Activated B cell treated with CpG ODN at 0.5 μM for 24 hours (primary cell): ENCODE measurements at regions not wholly inside any gene's neighbourhood (a gene's known extent, or its start where the extent isn't known, plus 50 kb on each side); places are given as distances from the start of the nearest gene placed in this dataset.

Source experiments
- ATAC-seq: fragments of 200-7000 bp; cut with Tn5 transposase; one replicate; pipeline ENCODE4 v1.10.0; 2021; ENCODE audit warnings: low read depth, mild to moderate bottlenecking, moderate library complexity
- CTCF ChIA-PET: fragments of 350-600 bp; sonication (Branson Sonifier 250); formaldehyde crosslinking; loops from one replicate; lab custom pipeline; 2021; ENCODE audit warnings: antibody characterized with exemption; lab: Charles Lee
- POLR2A ChIA-PET: fragments of 350-600 bp; sonication (Branson Sonifier 250); formaldehyde crosslinking; loops from one replicate; lab custom pipeline; 2021; ENCODE audit warnings: antibody characterized with exemption; lab: Charles Lee
- DNase-seq: peaks from one replicate; pipeline ENCODE4 v3.0.0; 2022
- H3K27ac Mint-ChIP-seq: one replicate; pipeline ENCODE4 v1.8.0; 2020; ENCODE audit warnings: mixed read lengths
- H3K27me3 Mint-ChIP-seq: one replicate; pipeline ENCODE4 v1.8.0; 2021; ENCODE audit warnings: mixed read lengths
- H3K36me3 Mint-ChIP-seq: one replicate; pipeline ENCODE4 v1.8.0; 2021; ENCODE audit warnings: low read depth, mixed read lengths
- H3K4me1 Mint-ChIP-seq: one replicate; pipeline ENCODE4 v1.8.0; 2021; ENCODE audit warnings: mixed read lengths
- H3K4me3 Mint-ChIP-seq: one replicate; pipeline ENCODE4 v1.8.0; 2020; ENCODE audit warnings: mild to moderate bottlenecking, mixed read lengths
- H3K9me3 Mint-ChIP-seq: one replicate; pipeline ENCODE4 v1.8.0; 2020; ENCODE audit warnings: mixed read lengths
- intact Hi-C: fragments of 100-400 bp; cut with micrococcal nuclease; formaldehyde crosslinking; loops from one replicate; pipeline ENCODE4 v1.15.1; 2024
- TF ChIP-seq, protein P1 (sequence below): fragments of 200-600 bp; IDR thresholded peaks from one replicate; pipeline ENCODE4 v1.8.0; 2022; ENCODE audit warnings: antibody characterized with exemption, mild to moderate bottlenecking

DNA sequence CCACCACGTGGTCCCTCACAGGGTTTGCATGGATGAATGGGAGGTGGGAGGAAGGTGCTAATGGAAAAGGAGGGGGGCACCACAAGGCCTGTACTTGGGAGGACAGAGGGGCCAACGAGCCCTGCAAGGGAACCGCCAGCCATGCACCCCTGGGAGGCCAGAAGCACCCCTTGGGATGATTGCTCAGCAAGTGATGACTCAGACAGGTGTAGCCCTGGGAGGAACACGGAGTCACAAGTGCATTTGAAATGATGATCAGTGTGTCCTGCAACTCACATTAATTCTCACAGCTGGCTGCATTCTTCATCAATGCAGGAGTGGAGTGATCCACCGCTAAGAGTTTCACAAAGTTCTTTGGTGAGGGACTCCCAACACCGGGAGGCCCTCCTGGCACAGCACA, 82.8 kb upstream of the ZNF254 start:
- intact Hi-C loops, result no loop called here
- H3K36me3 Mint-ChIP-seq, result no peaks in the 10 kb centered on the region
- H3K9me3 Mint-ChIP-seq, result peaks cover 2% of the 10 kb centered on the region
- ATAC-seq, result no peak
- TF ChIP-seq, protein P1, sequence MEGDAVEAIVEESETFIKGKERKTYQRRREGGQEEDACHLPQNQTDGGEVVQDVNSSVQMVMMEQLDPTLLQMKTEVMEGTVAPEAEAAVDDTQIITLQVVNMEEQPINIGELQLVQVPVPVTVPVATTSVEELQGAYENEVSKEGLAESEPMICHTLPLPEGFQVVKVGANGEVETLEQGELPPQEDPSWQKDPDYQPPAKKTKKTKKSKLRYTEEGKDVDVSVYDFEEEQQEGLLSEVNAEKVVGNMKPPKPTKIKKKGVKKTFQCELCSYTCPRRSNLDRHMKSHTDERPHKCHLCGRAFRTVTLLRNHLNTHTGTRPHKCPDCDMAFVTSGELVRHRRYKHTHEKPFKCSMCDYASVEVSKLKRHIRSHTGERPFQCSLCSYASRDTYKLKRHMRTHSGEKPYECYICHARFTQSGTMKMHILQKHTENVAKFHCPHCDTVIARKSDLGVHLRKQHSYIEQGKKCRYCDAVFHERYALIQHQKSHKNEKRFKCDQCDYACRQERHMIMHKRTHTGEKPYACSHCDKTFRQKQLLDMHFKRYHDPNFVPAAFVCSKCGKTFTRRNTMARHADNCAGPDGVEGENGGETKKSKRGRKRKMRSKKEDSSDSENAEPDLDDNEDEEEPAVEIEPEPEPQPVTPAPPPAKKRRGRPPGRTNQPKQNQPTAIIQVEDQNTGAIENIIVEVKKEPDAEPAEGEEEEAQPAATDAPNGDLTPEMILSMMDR, result no peak
- H3K4me3 Mint-ChIP-seq, result no peak overlapping the region
- no peak overlapping the region for H3K27ac Mint-ChIP-seq
- ChIA-PET CTCF (no interaction called here), POLR2A (no interaction called here)
- no peaks in the 10 kb centered on the region for H3K27me3 Mint-ChIP-seq
- no peak for DNase-seq
- no peaks in the 10 kb centered on the region for H3K4me1 Mint-ChIP-seq

DNA sequence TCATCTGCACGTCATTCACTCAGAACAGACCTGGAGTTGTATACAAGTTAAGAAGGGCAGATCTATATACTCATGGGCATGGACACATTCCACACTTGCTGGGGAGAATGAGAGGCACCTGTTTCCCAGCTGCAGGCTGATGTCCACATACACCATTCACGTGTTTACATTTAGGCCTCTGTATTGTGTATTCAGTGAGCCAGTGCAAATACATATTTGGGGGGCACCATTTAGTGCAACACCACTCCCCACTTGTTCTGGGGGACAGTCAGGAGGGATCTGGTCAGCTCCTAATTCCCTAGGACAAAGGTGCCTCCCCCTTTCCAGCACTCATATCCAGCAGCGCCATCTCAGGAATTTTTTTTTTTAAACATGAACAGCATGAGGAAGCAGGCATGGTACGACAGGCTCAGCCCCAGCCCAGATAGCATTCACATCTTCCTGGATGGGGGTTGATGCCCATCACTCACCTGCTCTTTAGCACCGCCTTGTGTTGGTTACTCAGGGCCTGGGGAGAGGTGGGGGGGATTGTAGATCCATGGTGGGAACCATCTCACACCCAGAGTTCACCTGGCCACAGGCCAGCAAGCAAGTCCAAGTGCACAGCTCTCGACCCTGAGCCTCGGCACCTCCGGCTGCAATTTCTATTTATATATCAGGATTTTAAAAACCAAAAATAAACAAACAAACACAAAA, 56.9 kb upstream of the ZNF254 start:
- no peak overlapping the region for H3K27ac Mint-ChIP-seq
- intact Hi-C loops, result no loop called here
- ATAC-seq (no peak), DNase-seq (no peak)
- H3K36me3 Mint-ChIP-seq, result peaks cover 6% of the 10 kb centered on the region
- ChIA-PET CTCF (no interaction called here), POLR2A (no interaction called here)
- peaks cover 23% of the 10 kb centered on the region for H3K4me1 Mint-ChIP-seq
- TF ChIP-seq, protein P1, result no peak
- H3K27me3 Mint-ChIP-seq, result no peaks in the 10 kb centered on the region
- no peak overlapping the region for H3K4me3 Mint-ChIP-seq
- no peaks in the 10 kb centered on the region for H3K9me3 Mint-ChIP-seq

DNA sequence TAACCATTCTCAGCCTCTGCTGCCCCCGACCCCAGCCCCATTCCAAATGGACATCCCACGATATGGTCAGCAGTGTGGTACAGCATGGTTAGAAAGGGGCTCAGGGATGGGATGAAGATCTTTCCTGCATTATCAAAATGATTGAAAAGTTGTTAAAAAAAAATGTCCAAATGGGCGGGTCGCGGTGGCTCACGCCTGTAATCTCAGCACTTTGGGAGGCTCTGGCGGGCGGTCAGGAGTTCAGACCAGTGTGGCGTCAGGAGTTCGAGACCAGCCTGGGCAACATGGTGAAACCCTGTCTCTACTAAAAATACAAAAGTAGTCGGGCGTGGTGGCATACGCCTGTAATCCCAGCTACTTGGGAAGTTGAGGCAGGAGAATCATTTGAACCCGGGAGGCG, 54.3 kb upstream of the ZNF254 start:
- H3K9me3 Mint-ChIP-seq, result no peaks in the 10 kb centered on the region
- TF ChIP-seq, protein P1, result no peak
- H3K27me3 Mint-ChIP-seq, result no peaks in the 10 kb centered on the region
- H3K27ac Mint-ChIP-seq, result peak overlapping the region; percentile 97
- intact Hi-C loops, result loop anchor here (1.0 to 2.0 kb wide), 6 partner anchors 55 to 758 kb away; partner anchors contain the start of genes ZNF254, ZNF675, ZNF681 and ZNF726
- DNase-seq (no peak), ATAC-seq (no peak)
- H3K4me1 Mint-ChIP-seq, result peaks cover 42% of the 10 kb centered on the region
- ChIA-PET POLR2A (interaction anchor here (0.6 to 2.4 kb wide), 7 partner anchors 11 to 783 kb away, joined by 3 to 41 read pairs (median 10); partner anchors contain the start of genes ZNF254, ZNF724, ZNF726 and ZNF91), CTCF (no interaction called here)
- H3K36me3 Mint-ChIP-seq, result peaks cover 14% of the 10 kb centered on the region
- peak overlapping the region; percentile 100 for H3K4me3 Mint-ChIP-seq

DNA sequence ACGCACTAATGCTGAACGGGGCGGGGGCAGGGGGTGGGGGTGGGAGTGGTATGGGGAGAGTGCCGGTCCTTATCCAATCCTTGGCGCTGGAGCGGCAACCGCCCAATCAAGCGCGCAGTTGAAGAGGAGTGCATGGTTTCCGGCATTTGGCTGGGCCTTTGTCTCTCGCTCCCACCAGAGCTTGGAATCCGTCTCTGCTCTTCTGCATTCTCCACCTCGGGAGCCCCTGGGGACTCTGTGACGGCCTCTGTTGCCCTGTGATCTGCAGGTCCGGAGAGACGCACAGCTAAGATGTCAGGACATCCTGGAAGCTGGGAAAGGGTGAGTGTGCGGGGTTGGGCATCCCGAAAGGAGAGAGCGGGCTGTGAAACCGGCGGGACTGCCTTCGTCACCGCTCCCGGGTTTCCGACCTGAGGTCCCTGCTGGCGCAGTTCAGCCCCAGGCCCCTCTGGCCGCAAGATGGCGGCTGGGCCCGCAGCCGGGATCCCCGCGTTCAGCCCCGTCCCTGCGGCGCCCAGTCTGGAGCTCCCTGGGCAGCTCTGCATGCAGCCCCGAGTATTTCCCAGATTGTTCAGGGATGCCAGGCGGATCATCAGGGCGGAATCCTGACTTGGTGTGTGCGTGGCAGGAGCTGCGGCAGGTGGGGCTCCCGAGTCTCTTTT, 53.6 kb upstream of the ZNF254 start:
- CTCF ChIA-PET, result interaction anchor here (0.6 kb wide), 1 partner anchor 347 kb away, joined by 3 read pairs; the partner anchor contains the start of gene ZNF675

More for the DNA sequence above, 53.6 kb upstream of the ZNF254 start:
- H3K36me3 Mint-ChIP-seq, result peaks cover 19% of the 10 kb centered on the region
- TF ChIP-seq, protein P1, result no peak
- no peaks in the 10 kb centered on the region for H3K9me3 Mint-ChIP-seq
- POLR2A ChIA-PET, result interaction anchor here (0.6 to 2.4 kb wide), 11 partner anchors 10 to 783 kb away, joined by 3 to 41 read pairs (median 8); partner anchors contain the start of genes ZNF254, ZNF675, ZNF681 and ZNF724
- intact Hi-C loops, result loop anchor here (1.0 to 2.0 kb wide), 6 partner anchors 54 to 759 kb away; partner anchors contain the start of genes ZNF254, ZNF675, ZNF681 and ZNF726
- peak overlapping the region; percentile 100 for H3K4me3 Mint-ChIP-seq
- no peaks in the 10 kb centered on the region for H3K27me3 Mint-ChIP-seq
- H3K4me1 Mint-ChIP-seq, result peaks cover 42% of the 10 kb centered on the region
- DNase-seq, result peak; percentile 63
- peak overlapping the region; percentile 97 for H3K27ac Mint-ChIP-seq
- ATAC-seq, result peak; percentile 97
